ENCODE measurements at regions not wholly inside any gene's neighbourhood (a gene's known extent, or its start where the extent isn't known, plus 50 kb on each side); places are given as distances from the start of the nearest gene placed in this dataset.

- Histone ChIP-seq H3K36me3 (no peaks in the 10 kb centered on the region), H3K27me3 (no peaks in the 10 kb centered on the region), H3K4me1 (no peaks in the 10 kb centered on the region), H3K27ac (no peak overlapping the region), H3K9me3 (no peaks in the 10 kb centered on the region), H3K4me3 (no peak overlapping the region)
- no peak for DNase-seq
- 72 to 82% methylated on average over 2 of the region's 2 CpGs for WGBS, 2 donors
- intact Hi-C loops (cut with DNase I) = no loop called here
- TF ChIP-seq POLR2A (IDR thresholded peaks at IDR 0.05) = no peak
- TF ChIP-seq, protein P1, sequence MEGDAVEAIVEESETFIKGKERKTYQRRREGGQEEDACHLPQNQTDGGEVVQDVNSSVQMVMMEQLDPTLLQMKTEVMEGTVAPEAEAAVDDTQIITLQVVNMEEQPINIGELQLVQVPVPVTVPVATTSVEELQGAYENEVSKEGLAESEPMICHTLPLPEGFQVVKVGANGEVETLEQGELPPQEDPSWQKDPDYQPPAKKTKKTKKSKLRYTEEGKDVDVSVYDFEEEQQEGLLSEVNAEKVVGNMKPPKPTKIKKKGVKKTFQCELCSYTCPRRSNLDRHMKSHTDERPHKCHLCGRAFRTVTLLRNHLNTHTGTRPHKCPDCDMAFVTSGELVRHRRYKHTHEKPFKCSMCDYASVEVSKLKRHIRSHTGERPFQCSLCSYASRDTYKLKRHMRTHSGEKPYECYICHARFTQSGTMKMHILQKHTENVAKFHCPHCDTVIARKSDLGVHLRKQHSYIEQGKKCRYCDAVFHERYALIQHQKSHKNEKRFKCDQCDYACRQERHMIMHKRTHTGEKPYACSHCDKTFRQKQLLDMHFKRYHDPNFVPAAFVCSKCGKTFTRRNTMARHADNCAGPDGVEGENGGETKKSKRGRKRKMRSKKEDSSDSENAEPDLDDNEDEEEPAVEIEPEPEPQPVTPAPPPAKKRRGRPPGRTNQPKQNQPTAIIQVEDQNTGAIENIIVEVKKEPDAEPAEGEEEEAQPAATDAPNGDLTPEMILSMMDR (IDR thresholded peaks at IDR 0.05) = no peak
Observed at GRCh38 chr1:187788718-187789117, 960.0 kb downstream of the PLA2G4A start.

DNA sequence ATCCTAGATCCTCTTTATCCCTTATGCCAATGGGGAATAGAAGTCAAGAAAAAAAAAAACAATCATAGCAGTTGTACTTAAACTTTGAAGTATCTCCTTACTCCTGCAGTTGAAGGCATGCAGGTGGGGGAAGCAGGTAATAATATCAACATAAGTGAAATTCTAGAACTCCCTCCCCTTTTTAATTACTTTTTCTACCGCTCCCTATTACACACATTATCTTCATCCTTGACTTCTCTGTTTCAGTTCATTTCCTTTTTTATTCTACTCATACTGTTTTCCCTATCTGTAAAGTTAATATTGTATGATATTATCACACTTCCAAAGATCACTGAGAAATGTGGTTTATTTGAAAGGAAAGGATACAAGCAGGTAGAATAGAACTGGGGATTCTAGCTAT is 962.0 kb downstream of the PLA2G4A start:
- no peaks in the 10 kb centered on the region for H3K9me3 ChIP-seq
- no peaks in the 10 kb centered on the region for H3K36me3 ChIP-seq
- intact Hi-C loops (cut with DNase I) = no loop called here
- H3K4me1 ChIP-seq = no peaks in the 10 kb centered on the region
- no peak for DNase-seq
- no peaks in the 10 kb centered on the region for H3K27me3 ChIP-seq
- WGBS, 2 donors = 93 to 100% methylated on average over 1 of the region's 1 CpG
- TF ChIP-seq, protein P1 (IDR thresholded peaks at IDR 0.05) = no peak
- no peak for TF ChIP-seq POLR2A (IDR thresholded peaks at IDR 0.05)
- no peak overlapping the region for H3K4me3 ChIP-seq
- no peak overlapping the region for H3K27ac ChIP-seq

- no peak for TF ChIP-seq POLR2A (IDR thresholded peaks at IDR 0.05)
- TF ChIP-seq, protein P1 (IDR thresholded peaks at IDR 0.05) = no peak
- H3K4me3 ChIP-seq = no peak overlapping the region
- intact Hi-C loops (cut with DNase I) = no loop called here
- no peaks in the 10 kb centered on the region for H3K36me3 ChIP-seq
- no peak overlapping the region for H3K27ac ChIP-seq
- DNase-seq = no peak
- H3K4me1 ChIP-seq = no peaks in the 10 kb centered on the region
- no peaks in the 10 kb centered on the region for H3K27me3 ChIP-seq
- 58 to 59% methylated on average over 2 of the region's 2 CpGs for WGBS, 2 donors
- no peaks in the 10 kb centered on the region for H3K9me3 ChIP-seq
Observed at GRCh38 chr1:187794561-187794960, 965.8 kb downstream of the PLA2G4A start.

DNA sequence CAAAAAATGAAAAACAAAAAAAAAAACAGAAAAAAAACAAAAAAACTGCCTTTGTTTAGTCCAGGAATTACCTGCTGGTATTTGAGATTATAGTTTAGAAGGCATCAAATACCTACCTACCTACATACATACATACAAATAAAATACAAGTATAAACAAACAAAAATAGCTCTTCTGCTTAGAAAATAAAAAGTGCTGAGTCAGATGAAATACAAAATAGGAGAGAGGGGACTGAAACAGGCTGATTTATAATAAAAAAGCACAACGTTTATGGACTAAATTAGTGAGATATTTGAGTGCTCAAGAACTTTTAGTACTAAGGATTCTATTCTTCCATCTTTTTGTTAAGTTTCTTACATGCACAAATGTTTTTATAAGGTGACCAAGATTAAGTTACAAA is 980.8 kb downstream of the PLA2G4A start:
- intact Hi-C loops (cut with DNase I) = no loop called here
- WGBS, 2 donors = 39 to 43% methylated on average over 1 of the region's 1 CpG
- H3K27ac ChIP-seq = no peak overlapping the region

DNA sequence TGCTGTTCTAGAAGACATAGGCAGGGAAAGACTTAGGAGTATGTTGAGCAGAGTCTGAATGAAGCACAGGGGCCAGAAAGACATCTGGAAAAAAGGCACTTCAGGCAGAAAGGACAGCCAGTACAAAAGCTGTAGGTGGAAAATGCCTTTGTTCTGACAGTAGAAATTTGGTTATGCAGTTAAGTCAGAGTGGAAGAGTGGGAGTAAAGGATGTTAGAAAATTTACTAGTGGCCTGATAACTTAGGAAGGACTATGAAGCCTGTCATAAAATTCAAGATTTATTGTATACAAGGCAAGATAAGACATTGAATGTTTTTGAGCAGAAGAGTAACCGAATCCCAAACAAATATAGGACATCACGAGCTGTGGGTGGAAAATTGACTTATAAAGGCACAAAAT is 987.9 kb downstream of the PLA2G4A start:
- 75% methylated on average over 2 of the region's 2 CpGs for WGBS, 2 donors
- no peak overlapping the region for H3K4me3 ChIP-seq
- intact Hi-C loops (cut with DNase I) = no loop called here
- no peak overlapping the region for H3K27ac ChIP-seq
- no peaks in the 10 kb centered on the region for H3K9me3 ChIP-seq
- DNase-seq = no peak
- TF ChIP-seq, protein P1 (IDR thresholded peaks at IDR 0.05) = no peak
- TF ChIP-seq POLR2A (IDR thresholded peaks at IDR 0.05) = no peak
- no peaks in the 10 kb centered on the region for H3K4me1 ChIP-seq
- H3K36me3 ChIP-seq = no peaks in the 10 kb centered on the region
- H3K27me3 ChIP-seq = no peaks in the 10 kb centered on the region

More for the DNA sequence above, 980.8 kb downstream of the PLA2G4A start:
- Histone ChIP-seq H3K4me3 (no peak overlapping the region), H3K36me3 (no peaks in the 10 kb centered on the region), H3K9me3 (no peaks in the 10 kb centered on the region), H3K27me3 (no peaks in the 10 kb centered on the region), H3K4me1 (no peaks in the 10 kb centered on the region)
- TF ChIP-seq, protein P1 (IDR thresholded peaks at IDR 0.05) = no peak
- TF ChIP-seq POLR2A (IDR thresholded peaks at IDR 0.05) = no peak
- DNase-seq = no peak

All from esophagus squamous epithelium (tissue), 5 donors.